Uterus (tissue), 2 donors: ENCODE measurements at regions not wholly inside any gene's neighbourhood (a gene's known extent, or its start where the extent isn't known, plus 50 kb on each side); places are given as distances from the start of the nearest gene placed in this dataset.
"Not testable (repeated sequence)": the region's sequence is repeated elsewhere in the genome, so short reads cannot be mapped to it uniquely, and the experiment has no call there.

ENCODE experiments used
- CTCF ChIP-seq, 4 experiments: fragments of 200-600 bp in 2 of 4; fragments of 450-650 bp in 2 of 4; sonication (generic) in 2 of 4; IDR thresholded peaks; one replicate each; pipeline ENCODE4 v1.5.1; 2016 to 2019; ENCODE audit warnings: antibody characterized with exemption in 4 of 4, mild to moderate bottlenecking in 2 of 4, moderate library complexity in 1 of 4
- POLR2A ChIP-seq, 2 donors: fragments of 450-650 bp; IDR thresholded peaks; one replicate each; pipeline ENCODE4 v1.6.1; 2016; ENCODE audit warnings: antibody characterized with exemption in 2 of 2, mild to moderate bottlenecking in 1 of 2, moderate library complexity in 1 of 2

- not testable (repeated sequence) for TF ChIP-seq CTCF, POLR2A (IDR thresholded peaks at IDR 0.05)
These were observed 353.3 kb downstream of the SV2B start for GRCh38 chr15:91453376-91453775.
